Activated T-helper 1 cell treated with anti-CD3 and anti-CD28 coated beads, Interleukin-12 subunit alpha, Interleukin-12 subunit beta, Interleukin-2, Interleukin-4 antibody, amounts not matched to agents 30 ng/mL and 10 ng/mL and 1 ng/mL, durations not matched to agents 14 hours and 24 hours and 36 hours (primary cell): ENCODE measurements at regions not wholly inside any gene's neighbourhood (a gene's known extent, or its start where the extent isn't known, plus 50 kb on each side); places are given as distances from the start of the nearest gene placed in this dataset.
"Not testable (repeated sequence)": the region's sequence is repeated elsewhere in the genome, so short reads cannot be mapped to it uniquely, and the experiment has no call there.

Experiments used
- DNase-seq: peaks from one replicate; pipeline ENCODE4 v3.0.0; 2021; ENCODE audit warnings: low spot score
- H3K27ac Mint-ChIP-seq: one replicate; pipeline ENCODE4 v1.8.0; 2021; ENCODE audit warnings: mild to moderate bottlenecking, mixed read lengths
- H3K27me3 Mint-ChIP-seq: one replicate; pipeline ENCODE4 v1.8.0; 2022; ENCODE audit warnings: mild to moderate bottlenecking, moderate library complexity, mixed read lengths; ENCODE audit not compliant: insufficient read depth
- H3K36me3 Mint-ChIP-seq: one replicate; pipeline ENCODE4 v1.8.0; 2021; ENCODE audit warnings: low read depth, mixed read lengths
- H3K4me1 Mint-ChIP-seq: one replicate; pipeline ENCODE4 v1.8.0; 2021; ENCODE audit warnings: low read depth, mixed read lengths
- H3K4me3 Mint-ChIP-seq: one replicate; pipeline ENCODE4 v1.8.0; 2021; ENCODE audit warnings: mild to moderate bottlenecking, moderate library complexity, mixed read lengths
- H3K9me3 Mint-ChIP-seq: one replicate; pipeline ENCODE4 v1.8.0; 2021; ENCODE audit warnings: mixed read lengths
- intact Hi-C: fragments of 100-400 bp; cut with micrococcal nuclease; formaldehyde crosslinking; loops from one replicate; pipeline ENCODE4 v1.15.1; 2024

GRCh38 chr9:97761879-97762278, 64.7 kb upstream of the XPA start:
- Mint-ChIP-seq H3K9me3 (no peaks in the 10 kb centered on the region), H3K4me1 (no peaks in the 10 kb centered on the region), H3K4me3 (no peak overlapping the region), H3K36me3 (no peaks in the 10 kb centered on the region), H3K27me3 (peaks cover 14% of the 10 kb centered on the region), H3K27ac (no peak overlapping the region)
- no peak for DNase-seq
- intact Hi-C loops: loop anchor here (5.0 kb wide), 1 partner anchor 35 kb away; no protein-coding TSS in a partner anchor

DNA sequence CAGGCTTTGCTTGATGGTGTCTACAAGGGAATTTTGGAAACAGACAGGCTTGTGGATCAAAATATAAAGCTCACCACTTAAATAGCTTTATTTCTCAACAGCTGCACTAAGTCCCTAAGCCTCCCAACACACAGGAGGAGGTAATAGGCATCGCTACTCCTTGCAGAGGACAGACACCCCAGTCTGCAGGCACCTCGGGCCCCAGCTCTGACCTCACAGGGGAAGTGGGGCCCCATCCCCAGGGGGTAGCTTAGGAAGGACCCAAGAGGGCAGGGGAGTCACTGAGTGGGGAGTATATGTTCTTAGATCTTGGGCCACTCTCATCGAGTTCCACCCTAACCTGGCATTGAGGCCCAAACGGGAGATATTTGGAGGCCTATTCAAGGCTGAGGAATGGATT, 66.7 kb upstream of the XPA start:
- peaks cover 12% of the 10 kb centered on the region for H3K27me3 Mint-ChIP-seq
- H3K9me3 Mint-ChIP-seq: no peaks in the 10 kb centered on the region
- no peak for DNase-seq
- no peak overlapping the region for H3K27ac Mint-ChIP-seq
- H3K4me3 Mint-ChIP-seq: no peak overlapping the region
- intact Hi-C loops: loop anchor here (5.0 kb wide), 1 partner anchor 37 kb away; no protein-coding TSS in a partner anchor
- no peaks in the 10 kb centered on the region for H3K36me3 Mint-ChIP-seq
- no peaks in the 10 kb centered on the region for H3K4me1 Mint-ChIP-seq

DNA sequence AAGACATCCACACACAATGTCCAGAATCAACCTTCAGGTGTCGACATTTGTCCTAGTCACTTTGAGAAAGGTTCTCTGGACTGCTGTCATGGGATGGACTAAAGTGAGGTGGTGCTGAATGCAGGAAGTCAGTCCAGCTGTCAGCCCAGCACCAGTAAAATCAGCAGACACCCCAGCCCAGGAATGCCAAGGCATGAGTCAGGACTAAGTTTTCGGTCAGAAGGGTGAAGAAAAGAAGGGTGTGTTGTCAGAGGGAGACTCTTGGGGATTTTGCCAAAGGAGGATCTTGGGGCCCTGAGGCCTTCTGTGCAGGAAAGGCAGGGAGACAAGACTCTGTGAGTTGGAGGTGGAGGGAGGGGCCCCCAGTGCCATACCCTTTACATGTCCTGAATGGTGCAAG, 69.0 kb upstream of the XPA start:
- H3K36me3 Mint-ChIP-seq: no peaks in the 10 kb centered on the region
- H3K9me3 Mint-ChIP-seq: no peaks in the 10 kb centered on the region
- H3K27me3 Mint-ChIP-seq: peaks cover 16% of the 10 kb centered on the region
- no peak overlapping the region for H3K27ac Mint-ChIP-seq
- intact Hi-C loops: no loop called here
- H3K4me1 Mint-ChIP-seq: no peaks in the 10 kb centered on the region
- H3K4me3 Mint-ChIP-seq: no peak overlapping the region
- no peak for DNase-seq

GRCh38 chr9:97766610-97767009, 69.5 kb upstream of the XPA start:
- H3K36me3 Mint-ChIP-seq: no peaks in the 10 kb centered on the region
- no peak for DNase-seq
- intact Hi-C loops: no loop called here
- H3K27ac Mint-ChIP-seq: no peak overlapping the region
- peaks cover 13% of the 10 kb centered on the region for H3K27me3 Mint-ChIP-seq
- no peak overlapping the region for H3K4me3 Mint-ChIP-seq
- H3K4me1 Mint-ChIP-seq: no peaks in the 10 kb centered on the region
- no peaks in the 10 kb centered on the region for H3K9me3 Mint-ChIP-seq

- H3K9me3 Mint-ChIP-seq: no peaks in the 10 kb centered on the region
- H3K27me3 Mint-ChIP-seq: peaks cover 10% of the 10 kb centered on the region
- no peak overlapping the region for H3K4me3 Mint-ChIP-seq
- no peaks in the 10 kb centered on the region for H3K4me1 Mint-ChIP-seq
- DNase-seq: no peak
- H3K36me3 Mint-ChIP-seq: no peaks in the 10 kb centered on the region
- H3K27ac Mint-ChIP-seq: no peak overlapping the region
- intact Hi-C loops: no loop called here
These were observed 70.8 kb upstream of the XPA start for GRCh38 chr9:97767891-97768290.

GRCh38 chr9:97768746-97769145, 71.6 kb upstream of the XPA start:
- H3K9me3 Mint-ChIP-seq: no peaks in the 10 kb centered on the region
- H3K36me3 Mint-ChIP-seq: no peaks in the 10 kb centered on the region
- no peak overlapping the region for H3K4me3 Mint-ChIP-seq
- no peak for DNase-seq
- H3K27me3 Mint-ChIP-seq: peaks cover 8% of the 10 kb centered on the region
- intact Hi-C loops: no loop called here
- no peaks in the 10 kb centered on the region for H3K4me1 Mint-ChIP-seq
- H3K27ac Mint-ChIP-seq: no peak overlapping the region

GRCh38 chr9:97769208-97769607, 72.1 kb upstream of the XPA start:
- H3K27me3 Mint-ChIP-seq: peaks cover 10% of the 10 kb centered on the region
- no peaks in the 10 kb centered on the region for H3K36me3 Mint-ChIP-seq
- no peak for DNase-seq
- no peak overlapping the region for H3K27ac Mint-ChIP-seq
- no peak overlapping the region for H3K4me3 Mint-ChIP-seq
- H3K9me3 Mint-ChIP-seq: no peaks in the 10 kb centered on the region
- H3K4me1 Mint-ChIP-seq: no peaks in the 10 kb centered on the region
- intact Hi-C loops: no loop called here

DNA sequence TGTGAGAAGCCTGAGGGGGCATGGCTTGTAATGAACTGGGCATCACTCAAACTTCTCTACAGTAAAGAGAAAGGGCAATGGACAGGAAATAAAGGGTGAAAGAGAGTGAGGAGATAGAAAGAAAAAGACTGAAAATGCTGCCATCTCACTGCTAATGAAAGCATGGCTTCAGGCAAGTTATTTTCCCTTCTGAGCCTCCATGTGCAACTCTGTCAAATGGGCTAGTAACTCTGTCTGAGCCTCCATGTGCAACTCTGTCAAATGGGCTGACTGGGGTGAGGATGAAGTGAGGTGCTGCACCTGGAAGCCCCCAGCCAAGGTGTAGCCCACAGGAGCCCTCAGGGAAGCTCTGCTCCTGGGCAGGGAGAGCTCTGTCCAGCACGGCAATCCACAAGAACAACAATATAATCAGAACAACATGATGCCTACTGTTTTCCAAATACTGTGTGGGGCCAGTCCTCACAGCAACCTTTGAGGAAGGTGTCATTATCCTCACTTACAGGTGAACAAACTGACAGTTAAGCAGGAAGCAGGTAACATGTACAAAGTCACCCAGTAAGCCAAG, 73.8 kb upstream of the XPA start:
- H3K4me3 Mint-ChIP-seq: no peak overlapping the region
- intact Hi-C loops: loop anchor here (5.0 kb wide), 1 partner anchor 34 kb away; no protein-coding TSS in a partner anchor
- DNase-seq: no peak
- H3K9me3 Mint-ChIP-seq: no peaks in the 10 kb centered on the region
- H3K27me3 Mint-ChIP-seq: peaks cover 20% of the 10 kb centered on the region
- no peaks in the 10 kb centered on the region for H3K36me3 Mint-ChIP-seq
- H3K27ac Mint-ChIP-seq: no peak overlapping the region
- H3K4me1 Mint-ChIP-seq: no peaks in the 10 kb centered on the region

- no peak overlapping the region for H3K4me3 Mint-ChIP-seq
- no peaks in the 10 kb centered on the region for H3K9me3 Mint-ChIP-seq
- intact Hi-C loops: loop anchor here (5.0 kb wide), 1 partner anchor 34 kb away; no protein-coding TSS in a partner anchor
- DNase-seq: no peak
- no peaks in the 10 kb centered on the region for H3K36me3 Mint-ChIP-seq
- H3K27ac Mint-ChIP-seq: no peak overlapping the region
- H3K4me1 Mint-ChIP-seq: no peaks in the 10 kb centered on the region
- peaks cover 20% of the 10 kb centered on the region for H3K27me3 Mint-ChIP-seq
These were observed 74.5 kb upstream of the XPA start for GRCh38 chr9:97771641-97772040.

GRCh38 chr9:97772145-97772544, 75.0 kb upstream of the XPA start:
- Mint-ChIP-seq H3K4me1 (no peaks in the 10 kb centered on the region), H3K27me3 (peaks cover 22% of the 10 kb centered on the region), H3K4me3 (no peak overlapping the region), H3K27ac (no peak overlapping the region), H3K36me3 (no peaks in the 10 kb centered on the region), H3K9me3 (no peaks in the 10 kb centered on the region)
- intact Hi-C loops: loop anchor here (5.0 kb wide), 1 partner anchor 35 kb away; no protein-coding TSS in a partner anchor
- no peak for DNase-seq

DNA sequence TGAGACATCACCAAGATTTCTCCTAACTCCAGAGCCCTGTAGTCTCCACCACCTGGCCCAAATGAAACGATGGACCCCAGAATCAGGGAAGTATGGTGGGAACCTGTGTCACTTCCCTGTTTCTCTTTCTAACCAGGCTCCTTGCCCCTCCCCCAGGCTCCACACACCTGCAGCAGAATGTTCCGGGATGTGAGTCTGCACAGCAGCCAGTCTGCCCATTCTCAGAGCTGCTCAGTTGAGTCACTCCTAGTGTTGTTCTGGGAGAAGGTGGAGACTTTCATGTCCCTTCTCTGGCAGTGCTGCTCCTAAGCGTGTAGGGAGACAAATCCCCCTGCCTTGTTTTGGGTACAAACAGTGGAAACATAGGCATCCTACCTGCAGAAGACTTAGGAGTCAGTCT, 76.0 kb upstream of the XPA start:
- intact Hi-C loops: loop anchor here (5.0 kb wide), 1 partner anchor 36 kb away; no protein-coding TSS in a partner anchor
- H3K36me3 Mint-ChIP-seq: no peaks in the 10 kb centered on the region

GRCh38 chr9:97773723-97774122, 76.6 kb upstream of the XPA start:
- H3K36me3 Mint-ChIP-seq: no peaks in the 10 kb centered on the region

More for the DNA sequence above, 76.0 kb upstream of the XPA start:
- H3K9me3 Mint-ChIP-seq: peaks cover 2% of the 10 kb centered on the region
- DNase-seq: no peak
- H3K27ac Mint-ChIP-seq: no peak overlapping the region
- H3K4me1 Mint-ChIP-seq: no peaks in the 10 kb centered on the region
- no peak overlapping the region for H3K4me3 Mint-ChIP-seq
- peaks cover 20% of the 10 kb centered on the region for H3K27me3 Mint-ChIP-seq

DNA sequence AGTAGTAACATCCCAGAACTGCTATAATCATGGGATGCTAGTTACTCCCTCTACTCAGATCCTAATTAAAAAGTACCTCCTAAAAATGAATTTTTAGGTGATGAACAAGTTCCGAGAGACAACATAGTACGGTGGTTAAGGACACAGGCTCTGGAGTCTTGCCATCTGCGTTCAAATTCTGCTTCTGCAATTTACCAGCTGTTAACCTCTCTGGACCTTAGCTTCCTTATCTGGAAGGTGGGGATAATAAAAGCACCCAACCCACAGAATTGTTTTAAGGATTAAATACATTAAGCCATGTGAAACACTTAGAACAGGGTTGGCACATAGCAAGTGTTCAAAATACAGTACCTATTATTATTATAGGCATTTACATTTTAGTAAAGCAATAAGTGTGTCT, 77.5 kb upstream of the XPA start:
- H3K4me1 Mint-ChIP-seq: no peaks in the 10 kb centered on the region
- no peak overlapping the region for H3K4me3 Mint-ChIP-seq
- peaks cover 16% of the 10 kb centered on the region for H3K27me3 Mint-ChIP-seq
- intact Hi-C loops: loop anchor here (5.0 kb wide), 1 partner anchor 37 kb away; no protein-coding TSS in a partner anchor
- H3K36me3 Mint-ChIP-seq: no peaks in the 10 kb centered on the region
- DNase-seq: no peak
- H3K9me3 Mint-ChIP-seq: peaks cover 12% of the 10 kb centered on the region
- no peak overlapping the region for H3K27ac Mint-ChIP-seq

More at GRCh38 chr9:97773723-97774122, 76.6 kb upstream of the XPA start:
- Mint-ChIP-seq H3K4me3 (no peak overlapping the region), H3K9me3 (peaks cover 6% of the 10 kb centered on the region), H3K27me3 (peaks cover 20% of the 10 kb centered on the region), H3K27ac (no peak overlapping the region), H3K4me1 (no peaks in the 10 kb centered on the region)
- intact Hi-C loops: loop anchor here (5.0 kb wide), 1 partner anchor 36 kb away; no protein-coding TSS in a partner anchor
- DNase-seq: no peak

GRCh38 chr9:97778740-97779139, 74.3 kb upstream of the FOXE1 start:
- Mint-ChIP-seq H3K9me3 (peaks cover 17% of the 10 kb centered on the region), H3K27me3 (peaks cover 16% of the 10 kb centered on the region)
- H3K4me3 Mint-ChIP-seq, H3K4me1 Mint-ChIP-seq, intact Hi-C loops, H3K27ac Mint-ChIP-seq, DNase-seq, H3K36me3 Mint-ChIP-seq: not testable (repeated sequence)
